ENCODE measurements at regions not wholly inside any gene's neighbourhood (a gene's known extent, or its start where the extent isn't known, plus 50 kb on each side); places are given as distances from the start of the nearest gene placed in this dataset.

- Histone ChIP-seq H3K9ac (ENCODE audit: low read depth in 2 of 2, low read length in 2 of 2) (no peak overlapping the region), H3K4me1 (no peaks in the 10 kb centered on the region), H3K27ac (no peak overlapping the region), H3K27me3 (no peaks in the 10 kb centered on the region), H3K36me3 (no peaks in the 10 kb centered on the region), H3K4me3 (no peak overlapping the region), H3K9me3 (no peaks in the 10 kb centered on the region)
- intact Hi-C loops (cut with DNase I): no loop called here
- TF ChIP-seq, protein P1, sequence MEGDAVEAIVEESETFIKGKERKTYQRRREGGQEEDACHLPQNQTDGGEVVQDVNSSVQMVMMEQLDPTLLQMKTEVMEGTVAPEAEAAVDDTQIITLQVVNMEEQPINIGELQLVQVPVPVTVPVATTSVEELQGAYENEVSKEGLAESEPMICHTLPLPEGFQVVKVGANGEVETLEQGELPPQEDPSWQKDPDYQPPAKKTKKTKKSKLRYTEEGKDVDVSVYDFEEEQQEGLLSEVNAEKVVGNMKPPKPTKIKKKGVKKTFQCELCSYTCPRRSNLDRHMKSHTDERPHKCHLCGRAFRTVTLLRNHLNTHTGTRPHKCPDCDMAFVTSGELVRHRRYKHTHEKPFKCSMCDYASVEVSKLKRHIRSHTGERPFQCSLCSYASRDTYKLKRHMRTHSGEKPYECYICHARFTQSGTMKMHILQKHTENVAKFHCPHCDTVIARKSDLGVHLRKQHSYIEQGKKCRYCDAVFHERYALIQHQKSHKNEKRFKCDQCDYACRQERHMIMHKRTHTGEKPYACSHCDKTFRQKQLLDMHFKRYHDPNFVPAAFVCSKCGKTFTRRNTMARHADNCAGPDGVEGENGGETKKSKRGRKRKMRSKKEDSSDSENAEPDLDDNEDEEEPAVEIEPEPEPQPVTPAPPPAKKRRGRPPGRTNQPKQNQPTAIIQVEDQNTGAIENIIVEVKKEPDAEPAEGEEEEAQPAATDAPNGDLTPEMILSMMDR (IDR thresholded peaks at IDR 0.05): no peak
- no peak for DNase-seq
Observed at GRCh38 chr6:146872426-146872785, 273.6 kb downstream of the ADGB start.

GRCh38 chr6:146874278-146875018, 275.7 kb downstream of the ADGB start:
- H3K9me3 ChIP-seq: no peaks in the 10 kb centered on the region
- H3K4me1 ChIP-seq: no peaks in the 10 kb centered on the region
- H3K4me3 ChIP-seq: no peak overlapping the region
- intact Hi-C loops (cut with DNase I): no loop called here
- TF ChIP-seq, protein P1 (IDR thresholded peaks at IDR 0.05): no peak
- no peak for DNase-seq
- no peak overlapping the region for H3K27ac ChIP-seq
- H3K9ac ChIP-seq (ENCODE audit: low read depth in 2 of 2, low read length in 2 of 2): no peak overlapping the region
- no peaks in the 10 kb centered on the region for H3K27me3 ChIP-seq
- no peaks in the 10 kb centered on the region for H3K36me3 ChIP-seq

- H3K4me3 ChIP-seq: no peak overlapping the region
- DNase-seq: no peak
- H3K27ac ChIP-seq: no peak overlapping the region
- no peaks in the 10 kb centered on the region for H3K27me3 ChIP-seq
- TF ChIP-seq, protein P1 (IDR thresholded peaks at IDR 0.05): no peak
- H3K9me3 ChIP-seq: no peaks in the 10 kb centered on the region
- H3K36me3 ChIP-seq: no peaks in the 10 kb centered on the region
- intact Hi-C loops (cut with DNase I): no loop called here
- no peak overlapping the region for H3K9ac ChIP-seq (ENCODE audit: low read depth in 2 of 2, low read length in 2 of 2)
- no peaks in the 10 kb centered on the region for H3K4me1 ChIP-seq
Observed at GRCh38 chr6:146875927-146876270, 277.1 kb downstream of the ADGB start.

DNA sequence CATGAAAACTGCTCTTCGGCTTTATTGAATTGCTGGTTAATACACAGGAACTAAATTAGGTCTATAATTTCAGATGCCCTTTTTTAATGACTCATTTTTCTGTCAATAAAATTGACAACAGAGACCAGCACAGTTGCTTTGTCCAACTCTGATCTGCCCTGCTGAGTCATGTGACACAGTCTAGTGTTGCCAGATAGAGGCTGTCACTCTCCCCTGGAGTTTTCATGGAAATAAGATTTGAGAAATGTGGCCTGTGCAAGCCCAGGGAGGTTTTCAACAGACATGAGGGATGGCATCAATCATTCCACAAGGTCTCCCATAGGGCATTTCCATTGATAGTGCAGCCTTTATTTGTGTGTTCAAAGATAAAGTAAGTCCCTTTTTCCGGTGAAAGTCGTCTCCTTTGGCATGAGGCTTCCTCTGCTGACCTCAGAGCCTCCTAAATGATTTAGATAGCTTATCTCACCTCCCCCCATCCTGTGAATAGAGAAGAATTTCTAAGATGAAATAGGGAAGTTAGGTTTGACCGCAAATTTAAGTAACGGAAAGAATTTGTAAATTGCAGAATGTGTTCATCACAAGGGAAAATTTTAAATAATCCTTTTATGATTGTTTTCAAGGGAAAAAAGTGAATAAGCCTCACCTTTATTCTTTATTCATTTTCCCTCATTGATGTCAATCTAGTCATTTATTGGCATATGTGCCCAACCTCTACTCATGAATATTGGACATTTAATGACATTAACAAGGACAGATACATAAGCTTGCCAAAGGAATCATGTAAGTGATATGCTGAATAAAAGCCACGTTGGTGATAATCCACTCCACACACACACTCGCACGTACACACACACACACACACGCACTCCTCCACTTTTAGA, 277.7 kb downstream of the ADGB start:
- Histone ChIP-seq H3K9ac (ENCODE audit: low read depth in 2 of 2, low read length in 2 of 2) (no peak overlapping the region), H3K27ac (no peak overlapping the region), H3K27me3 (no peaks in the 10 kb centered on the region), H3K4me1 (no peaks in the 10 kb centered on the region), H3K36me3 (no peaks in the 10 kb centered on the region), H3K4me3 (no peak overlapping the region), H3K9me3 (no peaks in the 10 kb centered on the region)
- intact Hi-C loops (cut with DNase I): no loop called here
- no peak for DNase-seq
- TF ChIP-seq, protein P1 (IDR thresholded peaks at IDR 0.05): no peak

- no peak overlapping the region for H3K9ac ChIP-seq (ENCODE audit: low read depth in 2 of 2, low read length in 2 of 2)
- H3K27me3 ChIP-seq: no peaks in the 10 kb centered on the region
- no peak overlapping the region for H3K4me3 ChIP-seq
- TF ChIP-seq, protein P1 (IDR thresholded peaks at IDR 0.05): no peak
- no peaks in the 10 kb centered on the region for H3K36me3 ChIP-seq
- H3K4me1 ChIP-seq: no peaks in the 10 kb centered on the region
- no peak for DNase-seq
- no peaks in the 10 kb centered on the region for H3K9me3 ChIP-seq
- intact Hi-C loops (cut with DNase I): no loop called here
- no peak overlapping the region for H3K27ac ChIP-seq
Observed at GRCh38 chr6:146878168-146878951, 279.6 kb downstream of the ADGB start.
